ENCODE measurements at regions not wholly inside any gene's neighbourhood (a gene's known extent, or its start where the extent isn't known, plus 50 kb on each side); places are given as distances from the start of the nearest gene placed in this dataset.

DNA sequence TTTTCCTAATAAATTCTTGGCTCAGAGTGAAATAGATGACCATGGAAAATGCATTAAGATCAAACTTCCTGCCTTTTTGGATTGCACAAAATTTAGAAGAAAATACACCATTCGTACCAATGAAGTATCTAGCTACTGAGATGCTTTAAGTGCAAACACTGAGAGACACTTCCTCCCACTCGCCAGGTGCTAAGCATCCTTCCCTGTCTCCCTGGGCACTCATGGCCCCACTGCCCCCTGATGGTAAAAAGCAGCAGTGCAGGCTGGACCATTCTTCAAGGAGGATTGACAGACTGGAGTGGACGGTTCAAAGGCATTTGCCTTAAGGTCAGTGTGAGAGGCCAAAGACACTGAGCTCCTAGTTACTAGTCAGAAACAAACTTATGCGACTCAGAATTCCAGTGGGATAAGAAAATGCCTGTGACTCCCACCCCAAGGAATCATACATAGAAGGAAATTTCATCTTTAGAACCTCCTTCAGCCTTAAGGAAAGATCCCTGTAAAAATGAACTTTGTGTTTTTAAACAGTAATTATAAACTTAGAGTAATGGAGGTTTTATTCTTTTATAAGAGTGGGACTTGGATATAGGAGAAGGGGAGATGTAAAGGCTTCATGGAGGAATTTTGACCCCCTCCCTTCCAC lies 86.0 kb upstream of the SLC30A5 start:
- TF ChIP-seq, protein P1, sequence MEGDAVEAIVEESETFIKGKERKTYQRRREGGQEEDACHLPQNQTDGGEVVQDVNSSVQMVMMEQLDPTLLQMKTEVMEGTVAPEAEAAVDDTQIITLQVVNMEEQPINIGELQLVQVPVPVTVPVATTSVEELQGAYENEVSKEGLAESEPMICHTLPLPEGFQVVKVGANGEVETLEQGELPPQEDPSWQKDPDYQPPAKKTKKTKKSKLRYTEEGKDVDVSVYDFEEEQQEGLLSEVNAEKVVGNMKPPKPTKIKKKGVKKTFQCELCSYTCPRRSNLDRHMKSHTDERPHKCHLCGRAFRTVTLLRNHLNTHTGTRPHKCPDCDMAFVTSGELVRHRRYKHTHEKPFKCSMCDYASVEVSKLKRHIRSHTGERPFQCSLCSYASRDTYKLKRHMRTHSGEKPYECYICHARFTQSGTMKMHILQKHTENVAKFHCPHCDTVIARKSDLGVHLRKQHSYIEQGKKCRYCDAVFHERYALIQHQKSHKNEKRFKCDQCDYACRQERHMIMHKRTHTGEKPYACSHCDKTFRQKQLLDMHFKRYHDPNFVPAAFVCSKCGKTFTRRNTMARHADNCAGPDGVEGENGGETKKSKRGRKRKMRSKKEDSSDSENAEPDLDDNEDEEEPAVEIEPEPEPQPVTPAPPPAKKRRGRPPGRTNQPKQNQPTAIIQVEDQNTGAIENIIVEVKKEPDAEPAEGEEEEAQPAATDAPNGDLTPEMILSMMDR (IDR thresholded peaks at IDR 0.05): peak; percentile 99

- TF ChIP-seq, protein P1 (IDR thresholded peaks at IDR 0.05): no peak
These were observed 83.3 kb upstream of the SLC30A5 start for GRCh38 chr5:69010476-69010875.

DNA sequence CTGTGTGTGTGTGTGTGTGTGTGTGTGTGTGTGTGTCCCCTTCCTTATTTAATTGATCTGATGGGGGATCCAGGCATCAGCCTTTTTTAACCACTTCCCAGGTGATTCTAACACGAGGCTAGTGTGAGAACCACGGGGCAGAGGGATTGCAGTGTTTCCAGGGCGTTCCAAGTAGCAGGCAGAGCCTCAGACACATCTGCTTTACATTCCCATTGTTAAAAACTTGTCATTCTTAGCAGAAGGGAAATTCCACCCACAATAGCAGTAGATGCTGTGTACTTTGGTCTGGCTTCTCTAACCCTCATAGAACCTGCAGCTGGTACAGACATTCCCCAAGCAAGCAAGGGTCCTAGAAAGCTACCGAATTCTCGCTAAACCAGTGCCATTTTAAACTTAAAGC lies 81.9 kb upstream of the SLC30A5 start:
- TF ChIP-seq, protein P1 (IDR thresholded peaks at IDR 0.05): no peak

DNA sequence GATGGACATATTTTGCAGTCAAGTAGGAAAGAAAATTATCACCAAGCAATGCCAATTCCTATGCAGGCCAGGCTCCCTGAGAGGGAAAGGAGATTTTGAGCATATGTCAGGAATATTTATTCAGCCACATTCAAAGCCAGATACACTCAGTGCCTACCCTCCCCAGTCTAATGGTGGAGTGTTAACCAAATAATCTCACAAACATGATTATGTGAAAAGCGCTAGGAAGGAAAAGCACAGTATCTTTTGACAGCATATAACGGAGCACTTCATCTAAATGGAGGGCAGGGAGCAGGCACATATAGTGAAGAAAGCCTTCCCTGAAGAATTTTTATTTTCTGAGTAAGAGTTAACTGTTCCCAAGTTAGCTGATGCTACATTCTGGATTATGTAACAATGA lies 80.3 kb upstream of the SLC30A5 start:
- TF ChIP-seq, protein P1 (IDR thresholded peaks at IDR 0.05): no peak

DNA sequence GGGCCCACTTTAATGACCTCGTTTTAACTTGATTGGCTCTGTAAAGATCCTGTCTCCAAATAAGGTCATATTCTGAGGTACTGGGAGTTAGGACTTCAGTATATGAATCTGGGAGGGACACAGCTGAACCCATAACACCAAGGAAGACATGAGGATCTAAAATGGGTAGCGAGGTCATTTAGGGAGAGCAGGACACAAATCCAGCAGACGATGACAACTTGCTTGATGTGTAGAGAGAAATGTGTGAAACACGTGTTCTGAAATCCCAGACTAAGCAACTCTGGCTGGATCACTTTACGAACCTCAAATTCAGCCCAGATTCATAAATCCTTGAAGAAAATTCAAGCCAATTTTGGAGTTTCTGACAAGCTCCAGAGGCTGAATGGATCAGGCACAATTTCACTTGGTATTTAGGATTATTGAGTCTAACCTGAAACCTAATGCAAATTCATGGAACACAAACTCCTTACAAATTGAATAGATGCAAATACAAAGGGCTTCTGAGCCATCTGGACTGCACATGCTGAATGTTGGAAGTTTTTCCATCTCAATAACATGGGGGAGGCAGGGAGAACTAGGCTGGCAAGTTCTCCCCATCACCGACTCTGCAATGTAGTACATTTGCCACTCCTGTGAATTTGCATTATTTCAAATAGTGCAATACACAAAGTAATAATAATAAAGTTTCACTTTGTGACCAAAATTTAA lies 74.0 kb upstream of the SLC30A5 start:
- TF ChIP-seq, protein P1 (IDR thresholded peaks at IDR 0.05): no peak

DNA sequence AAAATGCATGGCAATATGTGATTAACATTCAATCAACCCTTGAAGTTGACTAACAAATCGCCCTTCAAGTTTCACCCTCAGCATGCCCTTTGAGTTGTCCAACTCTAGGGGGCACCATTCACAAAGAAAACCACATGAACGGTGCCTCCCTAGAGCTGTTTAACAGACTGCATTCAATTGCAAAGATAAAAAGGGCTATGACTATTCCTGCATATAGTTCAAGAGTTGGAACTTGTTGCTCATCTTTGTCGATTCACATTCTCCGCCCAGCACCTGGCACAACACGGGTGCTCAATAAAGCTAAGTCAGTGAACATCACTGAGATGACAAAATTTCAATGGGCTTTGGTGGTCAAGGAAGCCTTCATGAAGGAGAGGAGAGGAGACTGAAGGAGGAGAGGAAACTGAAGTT lies 69.6 kb upstream of the SLC30A5 start:
- TF ChIP-seq, protein P1 (IDR thresholded peaks at IDR 0.05): peak; percentile 87

GRCh38 chr5:69029292-69029691 lies 64.5 kb upstream of the SLC30A5 start:
- TF ChIP-seq, protein P1 (IDR thresholded peaks at IDR 0.05): no peak
